ENCODE measurements at regions not wholly inside any gene's neighbourhood (a gene's known extent, or its start where the extent isn't known, plus 50 kb on each side); places are given as distances from the start of the nearest gene placed in this dataset.

GRCh38 chr18:23391156-23391555 is 61.9 kb upstream of the RIOK3 start:
- H3K4me3 Mint-ChIP-seq: no peak overlapping the region
- H3K4me1 Mint-ChIP-seq: no peaks in the 10 kb centered on the region
- H3K9me3 Mint-ChIP-seq: no peaks in the 10 kb centered on the region
- no peak overlapping the region for H3K27ac Mint-ChIP-seq
- H3K27me3 Mint-ChIP-seq: no peaks in the 10 kb centered on the region
- no peak for DNase-seq
- H3K36me3 Mint-ChIP-seq: peaks cover 22% of the 10 kb centered on the region

DNA sequence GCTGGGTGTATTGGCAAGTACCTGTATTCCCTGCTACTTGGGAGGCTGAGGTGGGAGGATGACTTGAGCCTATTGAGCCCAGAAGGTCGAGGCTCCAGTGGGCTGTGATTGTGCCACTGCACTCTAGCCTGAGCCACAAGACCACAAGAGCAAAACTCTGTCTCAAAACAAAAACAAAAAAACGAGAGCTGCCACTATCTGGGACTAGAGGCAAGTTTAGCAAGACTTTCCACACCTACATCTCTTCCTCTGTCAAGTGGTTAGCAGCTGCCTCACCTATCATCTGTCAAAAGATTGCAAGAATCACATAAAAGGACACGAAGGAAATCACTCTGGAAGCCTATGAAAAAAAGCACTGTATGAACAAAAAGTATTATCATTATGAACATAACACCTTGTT is 55.2 kb upstream of the RIOK3 start:
- Mint-ChIP-seq H3K27ac (peak overlapping the region; percentile 58), H3K9me3 (no peaks in the 10 kb centered on the region), H3K36me3 (peaks cover 23% of the 10 kb centered on the region), H3K4me1 (peaks cover 15% of the 10 kb centered on the region), H3K4me3 (no peak overlapping the region), H3K27me3 (no peaks in the 10 kb centered on the region)
- DNase-seq: no peak

- Mint-ChIP-seq H3K9me3 (no peaks in the 10 kb centered on the region), H3K36me3 (peaks cover 26% of the 10 kb centered on the region), H3K27ac (no peak overlapping the region), H3K4me3 (no peak overlapping the region), H3K27me3 (no peaks in the 10 kb centered on the region), H3K4me1 (peaks cover 15% of the 10 kb centered on the region)
- DNase-seq: no peak
Measured at GRCh38 chr18:23398401-23398800, 54.7 kb upstream of the RIOK3 start.

GRCh38 chr18:23399067-23399466 is 54.0 kb upstream of the RIOK3 start:
- Mint-ChIP-seq H3K9me3 (no peaks in the 10 kb centered on the region), H3K4me1 (peaks cover 15% of the 10 kb centered on the region), H3K4me3 (no peak overlapping the region), H3K27me3 (no peaks in the 10 kb centered on the region), H3K36me3 (peaks cover 31% of the 10 kb centered on the region), H3K27ac (no peak overlapping the region)
- no peak for DNase-seq

DNA sequence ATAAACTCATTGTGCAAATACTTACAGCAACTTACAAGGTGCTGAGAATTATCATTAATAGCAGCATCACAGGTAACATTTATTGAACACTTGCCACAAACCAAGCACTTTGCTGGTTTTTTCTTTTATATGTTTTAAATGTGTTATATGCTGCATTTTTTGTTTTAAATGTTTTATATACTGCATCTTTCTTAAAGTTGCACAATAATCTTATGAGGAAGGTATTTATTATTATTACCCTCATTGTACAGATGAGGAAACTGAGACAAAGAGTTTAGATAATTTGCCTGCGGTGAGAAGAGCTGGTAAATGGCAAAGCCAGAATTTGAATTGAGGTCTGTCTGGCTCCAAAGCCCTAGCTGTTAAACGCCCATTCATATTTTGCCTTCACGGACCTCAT is 52.2 kb upstream of the RIOK3 start:
- Mint-ChIP-seq H3K4me3 (no peak overlapping the region), H3K27ac (no peak overlapping the region), H3K4me1 (peaks cover 15% of the 10 kb centered on the region), H3K36me3 (peaks cover 17% of the 10 kb centered on the region), H3K9me3 (no peaks in the 10 kb centered on the region), H3K27me3 (no peaks in the 10 kb centered on the region)
- DNase-seq: no peak

GRCh38 chr18:23401400-23402347 is 51.4 kb upstream of the RIOK3 start:
- Mint-ChIP-seq H3K4me1 (peaks cover 15% of the 10 kb centered on the region), H3K27me3 (no peaks in the 10 kb centered on the region), H3K27ac (no peak overlapping the region), H3K4me3 (no peak overlapping the region), H3K36me3 (peaks cover 15% of the 10 kb centered on the region), H3K9me3 (no peaks in the 10 kb centered on the region)
- no peak for DNase-seq

Data from activated naive CD8-positive, alpha-beta T cell treated with anti-CD3 and anti-CD28 coated beads for 36 hours (primary cell).